ENCODE measurements at regions not wholly inside any gene's neighbourhood (a gene's known extent, or its start where the extent isn't known, plus 50 kb on each side); places are given as distances from the start of the nearest gene placed in this dataset.
"Not testable (repeated sequence)": the region's sequence is repeated elsewhere in the genome, so short reads cannot be mapped to it uniquely, and the experiment has no call there.

DNA sequence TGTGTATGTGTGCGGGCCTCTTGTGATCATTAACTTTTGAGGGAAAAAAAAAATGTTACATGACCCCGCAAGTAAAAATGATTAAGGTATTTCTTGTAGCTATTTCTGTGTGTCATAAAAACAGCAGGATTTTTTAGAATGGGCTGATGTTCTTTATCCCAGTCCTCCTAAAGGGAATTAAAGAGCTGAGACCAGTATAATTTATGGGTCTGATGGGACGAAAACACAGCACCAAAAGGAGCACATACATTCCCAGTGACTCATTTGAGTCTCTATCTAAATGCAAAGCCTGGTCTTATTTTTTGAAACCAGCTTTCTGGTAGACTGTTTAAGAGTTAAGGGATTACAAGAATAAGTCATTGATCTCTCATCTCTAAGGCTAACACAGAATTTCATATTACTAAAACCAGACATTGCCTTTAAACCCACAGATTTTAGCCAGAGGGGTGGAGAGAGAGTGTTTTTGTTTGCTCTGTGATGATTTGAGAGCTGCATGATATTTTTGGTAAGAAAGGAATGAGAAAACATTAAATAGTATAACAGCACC, 342.3 kb upstream of the EPHA4 start:
- no peak for DNase-seq

DNA sequence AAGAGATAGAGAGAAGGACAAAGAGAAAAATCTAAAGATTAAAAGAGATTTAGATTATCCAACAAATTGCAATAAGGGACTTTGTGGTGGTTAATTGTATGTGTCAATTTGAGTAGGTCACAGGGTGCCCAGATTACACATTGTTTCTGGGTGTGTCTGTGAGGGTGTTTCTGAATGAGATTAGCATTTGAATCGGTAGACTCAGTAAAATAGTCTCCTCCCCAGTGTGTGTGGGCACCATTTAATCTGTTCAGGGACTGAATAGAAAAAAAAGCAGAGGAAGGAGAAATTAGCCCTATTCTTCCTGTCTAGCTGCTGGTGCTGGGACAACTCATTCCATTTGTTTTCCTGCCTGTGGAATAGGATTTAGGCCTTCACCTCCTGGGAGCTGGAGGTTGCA, 339.8 kb upstream of the EPHA4 start:
- peak in 1 of 2 experiments; percentile 35 for DNase-seq

- DNase-seq: no peak
These were observed 339.2 kb upstream of the EPHA4 start for GRCh38 chr2:221911321-221911720.

GRCh38 chr2:221908518-221908917, 336.4 kb upstream of the EPHA4 start:
- DNase-seq: no peak

- DNase-seq: no peak
These were observed 325.6 kb upstream of the EPHA4 start for GRCh38 chr2:221897718-221898117.

- no peak for DNase-seq
These were observed 324.5 kb upstream of the EPHA4 start for GRCh38 chr2:221896505-221897151.

DNA sequence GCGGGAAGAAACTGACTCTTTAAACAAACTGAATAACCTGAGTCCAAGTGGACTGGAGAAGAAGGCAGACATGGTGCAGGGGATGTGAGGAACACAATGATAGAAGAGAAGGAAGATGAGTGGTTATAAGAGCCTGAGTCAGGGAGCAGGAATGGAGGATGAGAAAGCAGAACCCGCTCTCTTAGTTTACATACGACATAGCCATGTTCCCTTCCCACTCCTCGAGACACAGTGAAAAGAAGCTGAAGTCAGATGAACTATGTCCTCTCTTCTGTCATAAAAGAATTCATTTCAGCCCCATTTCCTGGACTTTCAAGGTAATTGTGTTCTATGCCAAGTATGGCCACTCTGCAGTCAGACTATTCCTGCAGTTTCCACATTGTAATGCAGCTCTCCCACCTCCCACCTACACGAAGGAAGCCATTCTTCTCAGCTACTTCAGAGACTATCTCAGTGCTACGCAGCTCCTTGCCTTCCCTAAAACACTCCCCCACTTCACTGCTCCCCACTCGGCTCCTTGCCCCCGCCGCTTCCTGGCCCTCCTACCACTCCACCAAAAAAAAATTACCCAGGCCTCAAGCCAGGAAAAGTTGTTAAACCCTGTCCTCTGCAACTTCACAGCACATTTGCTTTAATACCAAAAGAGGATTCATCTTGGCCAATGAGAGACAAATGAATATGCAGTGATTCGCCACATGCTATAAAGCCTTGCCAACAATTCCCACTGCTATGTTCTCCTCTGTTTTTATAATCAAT, 323.4 kb upstream of the EPHA4 start:
- DNase-seq: no peak

GRCh38 chr2:221893501-221893900, 321.4 kb upstream of the EPHA4 start:
- no peak for DNase-seq

- DNase-seq: not testable (repeated sequence)
These were observed 319.9 kb upstream of the EPHA4 start for GRCh38 chr2:221892006-221892405.

DNA sequence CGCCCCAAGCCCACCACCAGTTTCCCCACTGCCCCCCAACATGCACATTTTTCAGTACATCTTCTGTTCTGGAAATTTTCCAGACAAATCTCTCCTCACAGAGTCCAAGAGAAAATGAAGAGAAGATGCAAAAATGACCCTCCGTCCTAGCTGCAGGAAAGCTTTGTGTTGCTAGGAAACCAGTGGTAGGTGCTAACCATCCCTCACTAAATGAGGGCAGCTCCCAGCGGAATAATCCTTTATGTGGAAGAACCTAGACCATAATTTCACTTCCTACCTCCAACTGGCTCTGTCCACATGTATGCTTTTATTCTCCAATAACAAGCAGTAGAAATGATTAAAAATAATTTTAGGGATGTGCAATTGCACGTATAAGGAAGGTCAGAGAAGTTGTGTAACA, 311.9 kb upstream of the EPHA4 start:
- DNase-seq: peak in 1 of 2 experiments; percentile 7

- DNase-seq: no peak
These were observed 303.9 kb upstream of the EPHA4 start for GRCh38 chr2:221876016-221876415.

- DNase-seq: no peak
These were observed 302.3 kb upstream of the EPHA4 start for GRCh38 chr2:221874444-221874843.

DNA sequence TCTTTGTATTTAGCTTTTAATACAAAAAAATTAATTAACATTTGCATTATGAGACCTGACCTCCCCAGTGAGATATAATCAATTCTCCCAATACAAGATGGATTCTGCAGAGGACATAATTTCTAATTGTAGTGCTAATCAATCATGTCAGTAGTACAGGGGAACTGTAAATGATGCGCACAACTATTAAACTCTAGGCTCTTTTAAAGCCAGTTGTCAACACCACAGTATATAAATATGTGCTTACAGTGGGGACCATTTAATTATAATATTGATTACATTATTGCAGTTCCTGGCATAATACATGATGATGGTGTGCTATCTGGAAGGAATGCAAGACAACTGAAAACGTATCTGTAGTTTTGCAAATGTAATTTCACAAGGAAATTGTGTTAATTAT, 285.6 kb upstream of the EPHA4 start:
- DNase-seq: no peak

- no peak for DNase-seq
These were observed 281.2 kb upstream of the EPHA4 start for GRCh38 chr2:221853297-221853696.

DNA sequence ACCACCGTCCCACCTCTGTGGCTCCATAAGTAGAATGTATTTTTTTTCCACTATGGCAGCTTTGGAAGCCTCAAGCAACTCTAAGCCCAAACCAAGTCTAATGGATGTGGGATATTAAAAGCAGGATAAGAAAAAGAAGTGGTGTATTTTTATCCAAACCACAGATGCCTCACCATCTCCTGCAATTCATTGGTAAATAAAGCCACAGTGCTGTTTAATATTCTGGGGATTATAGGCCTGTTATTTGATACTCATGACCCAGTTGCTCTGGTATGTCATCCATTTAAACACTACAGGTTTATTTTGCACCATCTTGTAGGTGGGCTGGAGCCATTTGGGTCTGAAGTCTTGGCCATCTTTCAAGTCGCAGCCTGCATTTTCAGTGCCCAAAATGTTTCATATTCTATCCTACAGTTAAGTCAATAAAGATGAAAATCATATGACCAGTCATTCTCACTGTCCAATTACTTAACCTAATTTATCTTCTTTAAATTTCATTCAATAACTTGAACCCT, 279.5 kb upstream of the EPHA4 start:
- no peak for DNase-seq

GRCh38 chr2:221850076-221850475, 278.0 kb upstream of the EPHA4 start:
- no peak for DNase-seq

DNA sequence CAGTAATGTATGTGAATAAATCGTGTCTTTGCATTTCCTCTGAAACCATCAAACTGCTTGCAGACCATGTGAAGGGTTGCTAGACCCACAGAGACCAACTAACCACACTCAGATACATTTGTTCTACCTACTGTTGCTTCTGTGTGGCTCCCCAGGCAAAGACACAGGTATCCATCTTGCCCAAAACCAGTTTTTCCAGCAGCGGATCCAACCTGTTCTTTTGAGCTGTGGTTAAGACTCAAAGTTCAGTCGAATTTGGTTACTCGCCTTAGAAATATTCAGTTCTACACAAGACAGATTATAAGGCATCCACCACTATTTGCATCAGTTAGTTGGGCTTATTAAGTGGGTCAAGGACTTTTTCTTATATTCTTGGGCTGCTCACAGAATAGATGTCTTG, 276.2 kb upstream of the EPHA4 start:
- DNase-seq: no peak

DNA sequence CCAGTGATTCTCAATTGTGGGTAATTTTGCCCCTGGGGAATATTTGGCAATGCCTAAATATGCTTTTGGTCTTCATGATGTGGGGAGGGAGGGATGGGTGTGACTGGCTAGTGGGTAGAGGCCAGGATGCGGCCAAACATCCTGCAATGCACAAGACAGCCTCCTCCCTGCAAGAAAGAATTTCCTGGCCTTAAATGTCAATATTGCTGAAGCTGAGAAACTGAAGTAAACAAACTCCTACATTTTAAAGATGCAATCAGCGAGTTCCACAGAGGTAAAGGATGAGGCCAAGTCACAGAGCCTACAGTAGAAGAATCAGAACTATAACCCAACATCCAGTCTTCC, 272.9 kb upstream of the EPHA4 start:
- no peak for DNase-seq

DNA sequence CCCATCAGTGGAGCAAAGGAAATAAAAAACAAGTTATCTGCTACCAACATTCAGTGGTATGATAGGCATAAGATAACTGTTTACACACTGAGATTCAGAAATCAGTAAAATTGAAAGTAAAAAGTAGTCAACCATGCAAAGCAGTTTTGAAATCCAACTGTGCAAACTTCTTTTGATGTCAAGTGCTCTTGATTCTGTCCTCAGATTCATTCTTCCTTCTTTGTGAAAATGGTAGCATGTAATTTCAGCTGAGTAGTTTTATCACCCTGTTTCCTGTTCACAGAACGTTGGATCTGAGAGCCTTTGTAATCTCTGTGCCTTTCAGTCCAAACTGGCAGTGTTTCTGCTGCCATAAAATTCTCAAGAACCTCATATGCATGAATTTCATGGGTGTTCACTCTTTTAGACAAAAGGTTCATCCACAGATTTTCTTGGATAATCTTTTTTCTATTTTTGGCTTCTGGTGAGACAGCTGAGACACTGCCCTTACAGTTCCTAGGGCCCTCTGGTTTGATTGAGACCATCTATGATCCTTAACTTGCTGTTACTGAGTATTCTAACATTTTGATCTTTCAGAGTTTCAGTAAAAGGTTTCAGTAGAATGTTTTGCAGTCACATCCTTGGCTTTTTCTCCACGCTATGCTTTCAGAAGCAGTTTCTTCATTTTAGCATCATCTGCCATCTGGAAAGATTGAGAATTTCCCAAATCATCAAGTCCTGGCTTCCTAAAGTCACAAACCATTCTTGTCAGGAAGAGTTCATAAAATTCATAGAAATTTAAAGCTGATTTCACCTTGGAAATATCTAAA, 272.3 kb upstream of the EPHA4 start:
- no peak for DNase-seq

GRCh38 chr2:221836095-221836494, 264.0 kb upstream of the EPHA4 start:
- DNase-seq: no peak

- DNase-seq: no peak
These were observed 261.9 kb upstream of the EPHA4 start for GRCh38 chr2:221833966-221834365.

- DNase-seq: no peak
These were observed 258.9 kb upstream of the EPHA4 start for GRCh38 chr2:221831051-221831450.

DNA sequence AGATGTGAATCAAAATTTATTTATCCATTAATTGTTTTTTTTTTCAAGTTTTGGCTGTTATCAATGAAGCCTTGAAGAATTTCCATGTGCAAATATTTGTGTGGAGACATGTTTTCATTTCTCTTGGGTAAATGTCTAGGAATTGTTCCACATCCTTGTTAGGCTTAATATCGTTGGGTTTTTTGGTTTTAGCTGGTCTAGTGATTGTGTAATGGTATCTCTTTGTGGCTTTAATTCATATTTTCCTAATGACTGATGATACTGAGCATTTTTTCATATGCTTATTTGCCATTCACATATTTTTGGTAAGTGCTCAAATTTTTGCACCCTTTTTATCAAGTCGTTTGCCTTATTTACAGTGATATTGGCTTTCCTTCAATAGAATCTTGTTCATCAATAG, 250.3 kb upstream of the EPHA4 start:
- no peak for DNase-seq
